Lower leg skin (tissue), 3 donors: ENCODE measurements at regions not wholly inside any gene's neighbourhood (a gene's known extent, or its start where the extent isn't known, plus 50 kb on each side); places are given as distances from the start of the nearest gene placed in this dataset.

Experiments used
- POLR2A ChIP-seq, 2 donors: fragments of 450-650 bp; IDR thresholded peaks; one replicate each; pipeline ENCODE4 v1.6.1; 2016 to 2017; ENCODE audit warnings: antibody characterized with exemption in 2 of 2, mild to moderate bottlenecking in 1 of 2, moderate library complexity in 1 of 2
- TF ChIP-seq, protein P1 (sequence below), 3 donors: fragments of 450-650 bp; IDR thresholded peaks; one replicate each; pipeline ENCODE4 v1.5.1; 2016; ENCODE audit warnings: antibody characterized with exemption in 3 of 3, mild to moderate bottlenecking in 3 of 3, moderate library complexity in 2 of 3

DNA sequence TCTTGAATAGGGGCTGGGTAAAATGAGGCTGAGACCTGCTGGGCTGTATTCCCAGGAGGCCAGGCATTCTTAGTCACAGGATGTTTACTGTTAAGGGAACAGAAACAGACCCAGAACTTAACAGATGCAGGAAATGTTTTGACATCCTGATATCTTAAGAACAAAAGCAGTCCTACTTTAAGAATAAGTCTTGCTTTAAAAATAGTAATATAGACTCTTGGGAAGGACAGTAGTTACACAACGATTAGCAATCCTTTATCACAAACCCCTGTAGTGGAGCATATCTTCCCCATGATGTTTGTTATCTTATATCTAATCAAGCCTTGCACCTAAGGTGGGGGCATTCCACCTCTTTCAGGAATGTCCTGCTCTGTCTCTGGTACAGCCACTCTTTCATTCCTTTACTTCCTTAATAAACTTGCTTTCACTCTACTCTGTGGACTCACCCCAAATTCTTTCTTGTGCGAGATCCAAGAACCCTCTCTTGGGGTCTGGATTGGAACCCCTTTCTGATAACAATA lies 493.7 kb upstream of the SULF2 start:
- TF ChIP-seq, protein P1, sequence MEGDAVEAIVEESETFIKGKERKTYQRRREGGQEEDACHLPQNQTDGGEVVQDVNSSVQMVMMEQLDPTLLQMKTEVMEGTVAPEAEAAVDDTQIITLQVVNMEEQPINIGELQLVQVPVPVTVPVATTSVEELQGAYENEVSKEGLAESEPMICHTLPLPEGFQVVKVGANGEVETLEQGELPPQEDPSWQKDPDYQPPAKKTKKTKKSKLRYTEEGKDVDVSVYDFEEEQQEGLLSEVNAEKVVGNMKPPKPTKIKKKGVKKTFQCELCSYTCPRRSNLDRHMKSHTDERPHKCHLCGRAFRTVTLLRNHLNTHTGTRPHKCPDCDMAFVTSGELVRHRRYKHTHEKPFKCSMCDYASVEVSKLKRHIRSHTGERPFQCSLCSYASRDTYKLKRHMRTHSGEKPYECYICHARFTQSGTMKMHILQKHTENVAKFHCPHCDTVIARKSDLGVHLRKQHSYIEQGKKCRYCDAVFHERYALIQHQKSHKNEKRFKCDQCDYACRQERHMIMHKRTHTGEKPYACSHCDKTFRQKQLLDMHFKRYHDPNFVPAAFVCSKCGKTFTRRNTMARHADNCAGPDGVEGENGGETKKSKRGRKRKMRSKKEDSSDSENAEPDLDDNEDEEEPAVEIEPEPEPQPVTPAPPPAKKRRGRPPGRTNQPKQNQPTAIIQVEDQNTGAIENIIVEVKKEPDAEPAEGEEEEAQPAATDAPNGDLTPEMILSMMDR (IDR thresholded peaks at IDR 0.05), result no peak
- no peak for TF ChIP-seq POLR2A (IDR thresholded peaks at IDR 0.05)
